Stimulated activated CD8-positive, alpha-beta memory T cell treated with anti-CD3 and anti-CD28 coated beads, Interleukin-15, amount 100 ng/mL, for 4 hours (primary cell): ENCODE measurements at regions not wholly inside any gene's neighbourhood (a gene's known extent, or its start where the extent isn't known, plus 50 kb on each side); places are given as distances from the start of the nearest gene placed in this dataset.
"Not testable (repeated sequence)": the region's sequence is repeated elsewhere in the genome, so short reads cannot be mapped to it uniquely, and the experiment has no call there.

Experiments
- DNase-seq, 2 donors: peaks; one replicate each; pipeline ENCODE4 v3.0.0-alpha.2; 2020; ENCODE audit warnings: low read depth in 2 of 2

DNA sequence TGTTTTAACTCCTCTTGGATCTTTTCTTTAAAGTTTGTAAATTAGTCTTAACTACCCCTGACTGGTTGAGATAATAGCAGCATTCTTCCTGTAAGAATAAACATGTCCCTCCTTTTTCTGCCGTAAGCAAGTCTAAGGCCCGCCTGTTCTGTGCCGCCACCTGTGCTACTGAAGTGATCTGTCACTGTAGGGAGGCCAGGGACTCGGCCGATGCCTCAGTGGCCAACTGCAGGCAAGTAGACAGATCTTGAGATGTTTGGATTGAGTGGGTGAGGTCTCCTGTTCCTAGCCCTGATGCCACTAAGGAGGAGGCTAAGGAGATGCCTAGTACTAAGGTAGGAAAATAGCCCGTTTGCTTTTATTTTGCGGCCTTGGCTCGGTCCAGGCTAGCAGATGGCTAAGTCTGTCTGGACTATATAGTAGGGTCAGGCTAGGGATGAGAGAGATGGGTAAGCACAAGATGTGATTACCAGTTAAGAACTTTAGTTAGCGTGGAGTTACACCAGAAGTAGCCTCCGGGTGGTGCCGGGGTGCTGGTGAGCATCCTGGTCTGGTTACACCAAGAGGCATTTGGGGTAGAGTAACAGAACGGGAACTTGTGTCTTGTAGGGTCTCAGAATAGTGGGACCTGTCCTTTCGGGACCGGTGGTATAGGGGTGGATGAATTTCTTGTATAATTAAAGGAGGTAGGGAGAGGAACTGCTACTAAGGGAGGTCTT lies 584.2 kb downstream of the SUCLG1 start:
- DNase-seq: no peak

DNA sequence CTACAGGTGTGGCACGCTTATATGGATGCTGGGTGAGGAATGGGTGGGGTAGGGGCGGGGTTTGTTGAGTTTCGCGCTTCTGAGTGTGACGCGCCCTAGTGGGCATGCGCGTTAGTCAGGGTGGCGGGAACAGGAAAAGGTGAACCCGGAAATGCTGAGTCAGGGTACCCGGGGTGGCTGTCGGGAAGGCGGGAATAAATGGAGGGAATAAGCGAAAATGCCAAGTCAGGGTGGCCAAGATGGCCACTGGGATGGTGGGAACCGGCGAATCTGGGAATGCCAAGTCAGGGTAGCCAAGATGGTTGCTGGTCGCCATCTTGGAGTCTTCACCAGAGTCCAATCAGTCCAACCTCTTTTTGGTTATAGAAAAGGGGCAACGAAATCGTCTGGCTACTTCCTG lies 585.0 kb downstream of the SUCLG1 start:
- DNase-seq: no peak

GRCh38 chr2:83873110-83873509 lies 586.0 kb downstream of the SUCLG1 start:
- DNase-seq: no peak

GRCh38 chr2:83866211-83866610 lies 592.9 kb downstream of the SUCLG1 start:
- no peak for DNase-seq

- DNase-seq: no peak
Observed at GRCh38 chr2:83862600-83862999, 596.5 kb downstream of the SUCLG1 start.

GRCh38 chr2:83860320-83860719 lies 598.8 kb downstream of the SUCLG1 start:
- no peak for DNase-seq

DNA sequence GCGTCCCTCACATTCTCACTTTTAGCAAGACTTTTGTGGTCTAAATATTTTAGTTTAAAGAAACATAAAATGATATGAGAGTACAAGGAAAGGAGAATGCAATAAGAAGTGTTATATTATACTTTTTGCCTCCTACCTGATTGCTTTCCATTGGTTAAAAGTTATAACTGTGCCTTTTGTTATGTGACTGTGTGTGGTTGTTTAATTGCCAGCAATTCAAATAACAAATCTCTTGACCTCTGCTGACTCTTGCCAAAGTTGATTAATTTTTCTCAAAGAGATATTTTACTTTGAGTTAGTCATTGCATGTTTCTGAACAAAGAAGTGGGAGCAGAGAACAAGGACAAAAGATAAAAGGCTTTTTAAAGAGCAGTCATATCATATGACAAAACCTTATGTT lies 599.5 kb downstream of the SUCLG1 start:
- no peak for DNase-seq

DNA sequence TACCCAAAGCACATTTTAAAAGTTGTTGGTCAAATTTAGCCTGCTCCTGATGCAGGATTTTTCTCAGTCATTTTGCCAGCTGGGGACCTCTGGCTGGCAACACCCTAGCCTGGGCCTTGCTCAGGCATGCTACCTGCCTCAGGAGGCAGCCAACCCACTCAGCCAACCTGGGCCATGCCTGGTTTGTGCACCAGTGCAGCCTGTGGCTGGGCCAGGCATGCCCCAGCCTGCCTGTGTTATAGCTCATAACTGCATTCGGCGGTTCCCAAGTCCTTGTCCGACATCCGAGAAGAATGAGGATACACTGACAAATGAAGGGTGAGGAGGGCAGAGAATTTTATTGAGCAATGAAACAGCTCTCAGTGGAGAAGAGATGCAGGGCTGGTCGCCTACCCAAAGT lies 608.0 kb downstream of the SUCLG1 start:
- no peak for DNase-seq

DNA sequence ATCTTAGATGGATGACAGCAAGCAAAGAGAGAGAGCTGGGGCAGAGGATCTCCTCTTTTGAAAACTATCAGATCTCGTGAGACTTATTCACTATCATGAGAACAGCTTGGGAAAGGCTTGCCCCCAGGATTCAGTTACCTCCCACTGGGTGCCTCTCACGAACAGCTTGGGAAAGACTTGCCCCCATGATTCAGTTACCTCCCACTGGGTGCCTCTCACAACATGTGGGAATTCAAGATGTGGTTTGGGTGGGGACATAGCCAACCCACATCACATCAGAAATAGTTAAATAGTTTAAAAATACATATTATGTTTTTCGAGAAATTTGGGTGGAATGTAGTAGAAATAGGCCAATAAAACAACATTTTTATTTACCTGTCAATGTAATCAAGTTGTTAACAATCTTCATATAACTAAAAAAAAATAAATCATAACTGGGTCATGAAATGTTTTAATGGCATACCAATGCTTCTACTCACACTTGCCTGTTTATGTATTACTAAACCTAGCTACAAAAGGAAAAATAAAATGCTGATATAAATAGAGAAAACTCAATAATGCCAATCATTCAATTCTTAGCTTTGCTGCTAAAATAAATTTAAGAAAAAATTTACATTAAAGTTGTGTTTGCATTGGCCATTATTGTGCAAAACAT lies 608.9 kb downstream of the SUCLG1 start:
- DNase-seq: no peak

GRCh38 chr2:83844490-83844889 lies 614.6 kb downstream of the SUCLG1 start:
- no peak for DNase-seq

- no peak for DNase-seq
Observed at GRCh38 chr2:83842421-83842820, 616.7 kb downstream of the SUCLG1 start.

DNA sequence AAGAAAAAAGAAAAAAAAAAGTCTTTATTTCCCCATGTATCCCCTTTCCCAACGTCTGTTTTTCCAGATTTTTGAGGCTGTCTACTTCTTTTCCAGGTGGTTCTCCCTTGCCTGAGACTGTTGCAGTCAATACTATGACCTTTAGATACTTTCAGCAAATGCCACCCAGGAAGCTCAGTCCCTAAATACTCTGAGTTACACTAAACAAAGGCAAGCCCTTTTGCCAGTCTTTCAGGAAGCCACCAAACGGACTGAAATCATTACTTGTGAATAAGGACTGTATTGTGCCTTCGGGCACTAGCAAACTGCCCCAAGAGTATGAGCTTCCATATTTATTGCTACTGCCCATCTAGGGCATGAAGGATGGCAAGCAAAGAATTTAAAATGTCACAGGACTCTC lies 621.3 kb downstream of the SUCLG1 start:
- no peak for DNase-seq

DNA sequence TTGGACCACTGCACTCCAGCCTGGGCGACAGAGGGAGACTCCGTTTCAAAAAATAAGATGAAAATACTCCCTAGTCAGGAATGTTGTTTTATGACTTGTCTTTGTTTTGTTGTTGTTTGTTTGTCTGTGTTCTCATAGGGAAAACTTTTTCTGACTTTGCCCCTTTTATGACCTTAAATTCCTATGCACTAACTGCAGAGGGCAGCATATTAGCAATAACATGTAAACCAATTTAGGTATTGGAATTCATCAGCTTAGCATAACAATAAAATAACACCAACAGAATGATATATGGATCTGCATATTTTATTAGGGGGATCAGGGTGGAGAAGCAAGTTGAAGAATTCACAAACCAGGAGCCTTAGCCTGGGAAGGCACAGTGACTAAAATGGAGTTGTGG lies 631.5 kb downstream of the SUCLG1 start:
- DNase-seq: no peak

DNA sequence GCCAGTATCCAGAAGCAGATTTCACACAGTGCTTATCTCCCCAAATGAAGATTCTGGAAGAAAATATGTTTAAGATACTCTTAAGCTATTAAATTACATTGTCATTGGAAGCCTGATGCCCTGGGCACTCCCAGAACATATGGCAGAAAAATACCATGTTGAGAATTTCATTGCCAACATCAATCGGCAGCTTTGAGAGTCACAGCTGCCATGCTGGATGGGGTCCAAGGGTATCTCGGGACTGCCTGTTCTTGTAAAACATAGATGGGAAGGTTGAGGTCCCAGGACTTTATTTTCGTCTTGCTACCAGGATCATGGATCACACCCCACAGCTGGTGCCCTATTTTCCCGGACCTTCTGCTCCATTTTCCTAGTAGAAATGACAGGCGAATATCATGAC lies 632.5 kb downstream of the SUCLG1 start:
- DNase-seq: no peak

- no peak for DNase-seq
Observed at GRCh38 chr2:83823229-83823628, 635.9 kb downstream of the SUCLG1 start.

- no peak for DNase-seq
Observed at GRCh38 chr2:83817511-83817910, 641.6 kb downstream of the SUCLG1 start.

- no peak for DNase-seq
Observed at GRCh38 chr2:83808878-83809277, 650.2 kb downstream of the SUCLG1 start.

DNA sequence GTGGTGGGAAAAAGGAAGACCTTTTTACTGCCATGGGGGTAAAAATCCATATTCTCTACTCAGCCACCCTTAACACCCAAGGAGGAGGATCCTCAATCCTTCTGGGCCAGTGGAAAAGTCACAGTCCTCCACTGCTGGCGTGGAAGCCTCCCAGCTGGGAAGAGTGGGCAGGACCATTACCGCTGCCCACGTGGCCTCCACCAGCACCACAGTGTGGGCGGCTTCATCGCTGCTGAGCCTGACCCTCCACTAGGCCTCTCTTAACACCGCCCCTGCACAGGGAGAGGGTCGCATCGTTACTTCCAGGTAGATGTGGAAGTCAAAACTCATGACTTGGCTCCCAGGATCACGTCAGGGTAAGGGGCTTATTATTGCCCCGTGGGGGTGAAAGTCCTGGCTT lies 656.5 kb downstream of the SUCLG1 start:
- no peak for DNase-seq

DNA sequence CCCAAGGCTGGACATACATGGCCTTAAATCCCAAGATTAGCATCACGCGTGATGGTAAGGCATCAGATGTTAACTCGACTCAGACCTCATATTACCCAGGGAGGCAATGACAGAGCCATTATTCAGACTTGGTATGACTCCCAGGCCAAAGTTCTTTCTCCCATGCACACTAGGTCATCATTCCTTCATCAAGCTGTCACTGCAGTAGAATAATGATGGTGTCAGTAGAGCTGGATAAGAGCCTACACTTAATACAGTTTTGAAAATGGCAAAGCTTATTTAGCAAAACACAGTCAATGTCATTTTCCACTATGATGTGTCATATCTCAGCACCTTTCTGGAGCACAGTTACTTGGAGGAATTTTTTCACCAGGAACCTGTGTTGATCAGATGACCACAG lies 663.3 kb downstream of the SUCLG1 start:
- DNase-seq: no peak

DNA sequence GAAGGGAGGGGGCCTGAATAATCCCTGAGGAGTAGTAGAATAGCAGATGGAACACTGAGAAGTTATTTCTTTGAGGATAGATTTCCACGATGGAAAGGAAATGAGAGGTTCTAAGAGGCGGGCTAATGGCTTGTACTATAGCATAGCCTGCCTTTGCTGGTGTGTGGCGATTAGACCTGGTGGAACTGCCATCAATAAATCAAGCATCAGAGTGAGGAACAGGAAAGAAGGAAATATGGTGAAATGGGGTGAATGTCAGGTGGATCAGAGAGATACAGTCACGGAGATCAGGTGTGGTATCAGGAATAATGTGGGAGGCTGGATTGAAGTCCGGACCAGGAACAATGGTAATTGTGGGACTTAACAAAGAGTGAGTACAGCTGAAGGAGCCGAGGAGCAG lies 668.6 kb downstream of the SUCLG1 start:
- not testable (repeated sequence) for DNase-seq

- not testable (repeated sequence) for DNase-seq
Observed at GRCh38 chr2:83789674-83790073, 669.4 kb downstream of the SUCLG1 start.

- not testable (repeated sequence) for DNase-seq
Observed at GRCh38 chr2:83788938-83789566, 670.0 kb downstream of the SUCLG1 start.

DNA sequence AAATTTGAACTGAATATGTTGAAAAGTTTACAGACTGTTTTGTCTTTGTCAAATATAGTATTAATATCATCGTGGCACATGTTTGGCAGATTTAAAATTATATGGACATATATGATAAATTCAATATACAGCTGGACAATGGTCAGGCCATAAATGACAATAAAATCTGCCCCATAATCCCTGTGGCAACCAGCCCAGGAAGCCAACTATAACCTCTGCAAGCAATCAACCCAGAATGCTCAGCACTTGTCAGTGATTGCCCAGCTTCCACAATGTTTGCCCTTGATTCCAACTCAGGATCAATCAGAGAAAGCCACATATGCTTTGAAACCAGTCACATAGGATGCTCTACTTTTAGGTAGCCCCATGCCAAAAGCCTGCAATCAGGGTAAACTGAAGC lies 671.9 kb downstream of the SUCLG1 start:
- DNase-seq: no peak
